ENCODE measurements at regions not wholly inside any gene's neighbourhood (a gene's known extent, or its start where the extent isn't known, plus 50 kb on each side); places are given as distances from the start of the nearest gene placed in this dataset.

- Histone ChIP-seq H3K27me3 (ENCODE audit: insufficient read depth, poor library complexity, severe bottlenecking) (no peaks in the 10 kb centered on the region), H3K4me3 (replicated peaks; ENCODE audit: insufficient read depth, low read length) (no peak overlapping the region), H3K27ac (replicated peaks) (no peak overlapping the region)
- TF ChIP-seq CTCF (IDR thresholded peaks at IDR 0.05; ENCODE audit: insufficient read depth, low read length) (no peak), SPI1 (IDR thresholded peaks at IDR 0.05; ENCODE audit: borderline replicate concordance, low read depth) (no peak), REST (IDR thresholded peaks at IDR 0.05; ENCODE audit: insufficient replicate concordance, low read depth) (no peak), GABPA (IDR thresholded peaks at IDR 0.05; ENCODE audit: low read depth) (no peak), POLR2AphosphoS5 (IDR thresholded peaks at IDR 0.05; ENCODE audit: low read depth) (no peak)
- no peak for DNase-seq (ENCODE audit: low read depth in 1 of 2, low spot score in 1 of 2)
These were observed 221.2 kb upstream of the APCDD1 start for GRCh38 chr18:10233082-10233875.

- H3K4me3 ChIP-seq (replicated peaks; ENCODE audit: insufficient read depth, low read length), result no peak overlapping the region
- TF ChIP-seq CTCF (IDR thresholded peaks at IDR 0.05; ENCODE audit: insufficient read depth, low read length), result no peak
- no peak for TF ChIP-seq SPI1 (IDR thresholded peaks at IDR 0.05; ENCODE audit: borderline replicate concordance, low read depth)
- no peak for TF ChIP-seq POLR2AphosphoS5 (IDR thresholded peaks at IDR 0.05; ENCODE audit: low read depth)
- TF ChIP-seq REST (IDR thresholded peaks at IDR 0.05; ENCODE audit: insufficient replicate concordance, low read depth), result no peak
- TF ChIP-seq GABPA (IDR thresholded peaks at IDR 0.05; ENCODE audit: low read depth), result no peak
- no peak for DNase-seq (ENCODE audit: low read depth in 1 of 2, low spot score in 1 of 2)
- H3K27me3 ChIP-seq (ENCODE audit: insufficient read depth, poor library complexity, severe bottlenecking), result no peaks in the 10 kb centered on the region
- H3K27ac ChIP-seq (replicated peaks), result no peak overlapping the region
These were observed 220.2 kb upstream of the APCDD1 start for GRCh38 chr18:10234281-10234680.

- no peak for TF ChIP-seq GABPA (IDR thresholded peaks at IDR 0.05; ENCODE audit: low read depth)
- TF ChIP-seq SPI1 (IDR thresholded peaks at IDR 0.05; ENCODE audit: borderline replicate concordance, low read depth), result no peak
- TF ChIP-seq CTCF (IDR thresholded peaks at IDR 0.05; ENCODE audit: insufficient read depth, low read length), result no peak
- TF ChIP-seq POLR2AphosphoS5 (IDR thresholded peaks at IDR 0.05; ENCODE audit: low read depth), result no peak
- no peak for TF ChIP-seq REST (IDR thresholded peaks at IDR 0.05; ENCODE audit: insufficient replicate concordance, low read depth)
- Histone ChIP-seq H3K4me3 (replicated peaks; ENCODE audit: insufficient read depth, low read length) (no peak overlapping the region), H3K27ac (replicated peaks) (no peak overlapping the region), H3K27me3 (ENCODE audit: insufficient read depth, poor library complexity, severe bottlenecking) (no peaks in the 10 kb centered on the region)
- no peak for DNase-seq (ENCODE audit: low read depth in 1 of 2, low spot score in 1 of 2)
These were observed 219.3 kb upstream of the APCDD1 start for GRCh38 chr18:10234912-10235660.

All from HL-60 (cell line).